ENCODE measurements at regions not wholly inside any gene's neighbourhood (a gene's known extent, or its start where the extent isn't known, plus 50 kb on each side); places are given as distances from the start of the nearest gene placed in this dataset.

GRCh38 chr4:156503119-156503518 lies 468.5 kb downstream of the PDGFC start:
- H3K4me2 ChIP-seq (ENCODE audit: insufficient read depth, low read length), result no peak overlapping the region
- no peaks in the 10 kb centered on the region for H3K36me3 ChIP-seq (ENCODE audit: control insufficient read depth in 2 of 2, extremely low read depth in 1 of 2, insufficient read depth in 2 of 2, low read length in 2 of 2)
- H4K20me1 ChIP-seq (replicated peaks; ENCODE audit: control insufficient read depth, extremely low read depth, insufficient read depth, low read length), result no peaks in the 10 kb centered on the region
- no peaks in the 10 kb centered on the region for H3K9me3 ChIP-seq (replicated peaks; ENCODE audit: control insufficient read depth, insufficient read depth, low read length)
- H3K4me3 ChIP-seq (replicated peaks in 1 of 3; ENCODE audit: insufficient read depth in 1 of 3, low read depth in 1 of 3, low read length in 3 of 3), result no peak overlapping the region
- H3K79me2 ChIP-seq (ENCODE audit: control insufficient read depth, insufficient read depth, low read length), result no peaks in the 10 kb centered on the region
- ChIA-PET CTCF (interaction anchor here (1.3 kb wide), 1 partner anchor 28 kb away, joined by 3 read pairs; no protein-coding TSS in a partner anchor), POLR2A (no interaction called here)
- no peaks in the 10 kb centered on the region for H3K4me1 ChIP-seq (ENCODE audit: control insufficient read depth, extremely low read depth, insufficient read depth, low read length)
- DNase-seq (ENCODE audit: low read depth, low spot score) (no peak), FAIRE-seq (no peak)
- dilution Hi-C loops (cut with MboI; ENCODE audit: extremely low pct_ligation_motif_present, low sequenced_read_pairs), result no loop called here
- intact Hi-C loops (cut with micrococcal nuclease), result no loop called here
- no peak overlapping the region for H2AFZ ChIP-seq (ENCODE audit: low read depth, low read length)
- BruUV-seq (replicated peaks), result no TSS peak
- H3K27ac ChIP-seq (ENCODE audit: insufficient read depth, low read depth, low read length), result no peak overlapping the region
- H3K9me1 ChIP-seq (replicated peaks; ENCODE audit: control insufficient read depth, extremely low read depth, insufficient read depth, low read length), result no peaks in the 10 kb centered on the region
- no peak for TF ChIP-seq MAX (IDR thresholded peaks at IDR 0.05; ENCODE audit: insufficient read depth, insufficient read length)
- TF ChIP-seq POLR2A (IDR thresholded peaks at IDR 0.05; ENCODE audit: low read depth, low read length), result no peak
- TF ChIP-seq GATA2 (IDR thresholded peaks at IDR 0.05; ENCODE audit: insufficient read depth, insufficient read length, low read depth, low read length), result no peak
- TF ChIP-seq JUN (IDR thresholded peaks at IDR 0.05; ENCODE audit: borderline replicate concordance, insufficient read depth, insufficient read length, low read depth), result no peak
- TF ChIP-seq CTCF (IDR thresholded peaks at IDR 0.05; ENCODE audit: extremely low read depth in 1 of 2, insufficient read depth in 1 of 2, low read depth in 1 of 2, low read length in 2 of 2), result no peak
- no peak for TF ChIP-seq POLR2AphosphoS5 (IDR thresholded peaks at IDR 0.05; ENCODE audit: insufficient read depth, low read depth, low read length)
- no peak for TF ChIP-seq FOS (IDR thresholded peaks at IDR 0.05; ENCODE audit: borderline replicate concordance, insufficient read depth, low read length)
- no peak for TF ChIP-seq MYC (IDR thresholded peaks at IDR 0.05; ENCODE audit: low read depth, low read length)
- no peak for TF ChIP-seq EZH2 (IDR thresholded peaks at IDR 0.05; ENCODE audit: borderline replicate concordance, low read depth, low read length, severe bottlenecking)
- no peaks in the 10 kb centered on the region for H3K27me3 ChIP-seq (ENCODE audit: control insufficient read depth in 2 of 2, insufficient read depth in 2 of 2, low read length in 2 of 2)
- H3K9ac ChIP-seq (replicated peaks; ENCODE audit: extremely low read depth, insufficient read depth, low read length), result no peak overlapping the region

Measured in endothelial cell of umbilical vein (primary cell).